Esophagus (tissue), 2 donors: ENCODE measurements at regions not wholly inside any gene's neighbourhood (a gene's known extent, or its start where the extent isn't known, plus 50 kb on each side); places are given as distances from the start of the nearest gene placed in this dataset.

ENCODE experiments used
- H3K27ac ChIP-seq, 2 donors: one replicate each; pipeline ENCODE4 v1.5.1; 2013; ENCODE audit warnings: low read depth in 2 of 2, mild to moderate bottlenecking in 2 of 2, inconsistent platforms in 1 of 2, low read length in 1 of 2, moderate library complexity in 1 of 2
- H3K27me3 ChIP-seq, 2 donors: one replicate each; pipeline ENCODE4 v1.6.1; 2013; ENCODE audit warnings: low read length in 2 of 2, control low read depth in 1 of 2, mild to moderate bottlenecking in 1 of 2; ENCODE audit not compliant: insufficient read depth in 2 of 2, control insufficient read depth in 1 of 2
- H3K36me3 ChIP-seq, 2 donors: one replicate each; pipeline ENCODE4 v1.6.1; 2013; ENCODE audit warnings: low read length in 1 of 2; ENCODE audit not compliant: control insufficient read depth in 2 of 2, insufficient read depth in 2 of 2
- H3K4me1 ChIP-seq, 2 donors: one replicate each; pipeline ENCODE4 v1.6.1; 2013; ENCODE audit warnings: low read length in 1 of 2; ENCODE audit not compliant: control insufficient read depth in 2 of 2, insufficient read depth in 2 of 2
- H3K4me3 ChIP-seq, 2 donors: one replicate each; pipeline ENCODE4 v1.5.1; 2013; ENCODE audit warnings: low read length in 2 of 2, mild to moderate bottlenecking in 2 of 2, low read depth in 1 of 2, moderate library complexity in 1 of 2
- H3K9me3 ChIP-seq, 2 donors: one replicate each; pipeline ENCODE4 v1.6.1; 2013; ENCODE audit warnings: mild to moderate bottlenecking in 2 of 2, low read depth in 1 of 2, low read length in 1 of 2, moderate library complexity in 1 of 2; ENCODE audit not compliant: control insufficient read depth in 2 of 2, insufficient read depth in 1 of 2
- WGBS, 2 donors: extraction: QIAGEN DNeasy Blood & Tissue Kit; methylation state at CpG; one replicate each; pipeline ENCODE4 v1.1.7; 2013; 5-methylcytosine and 5-hydroxymethylcytosine counted together
- donor health status: healthy with polysubstance abuse.
- donor health status: Bipolar disorder and iron deficiency.

GRCh38 chr2:52194342-52194741 lies 1162.4 kb upstream of the NRXN1 start:
- H3K9me3 ChIP-seq: no peaks in the 10 kb centered on the region
- 86 to 97% methylated on average over 2 of the region's 2 CpGs for WGBS, 2 donors
- no peaks in the 10 kb centered on the region for H3K4me1 ChIP-seq
- no peaks in the 10 kb centered on the region for H3K36me3 ChIP-seq
- no peak overlapping the region for H3K4me3 ChIP-seq
- no peak overlapping the region for H3K27ac ChIP-seq
- no peaks in the 10 kb centered on the region for H3K27me3 ChIP-seq

GRCh38 chr2:52193804-52194203 lies 1161.9 kb upstream of the NRXN1 start:
- H3K36me3 ChIP-seq: no peaks in the 10 kb centered on the region
- H3K27ac ChIP-seq: no peak overlapping the region
- H3K4me1 ChIP-seq: no peaks in the 10 kb centered on the region
- no peaks in the 10 kb centered on the region for H3K9me3 ChIP-seq
- no peak overlapping the region for H3K4me3 ChIP-seq
- WGBS, 2 donors: 54 to 56% methylated on average over 2 of the region's 2 CpGs
- no peaks in the 10 kb centered on the region for H3K27me3 ChIP-seq

DNA sequence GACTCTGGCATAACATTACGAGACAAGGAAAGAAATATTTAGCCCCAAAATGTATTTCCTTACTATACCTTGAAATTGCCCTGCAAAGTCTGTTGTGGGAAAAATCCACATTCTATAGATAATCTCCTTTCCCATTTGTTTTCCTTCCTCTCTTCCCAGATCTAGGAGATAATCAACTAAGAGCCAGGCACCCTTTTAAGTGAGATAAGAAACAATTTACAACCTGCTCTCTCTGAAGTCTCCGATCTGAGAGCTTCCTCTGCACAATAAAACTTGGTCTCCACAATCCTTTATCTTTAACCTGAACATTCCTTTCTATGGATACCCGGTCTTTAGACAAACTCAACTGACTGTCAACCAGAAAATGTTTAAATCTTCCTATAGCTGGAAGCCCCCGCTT lies 1160.7 kb upstream of the NRXN1 start:
- no peak overlapping the region for H3K4me3 ChIP-seq
- no peaks in the 10 kb centered on the region for H3K4me1 ChIP-seq
- WGBS, 2 donors: 35 to 46% methylated on average over 4 of the region's 4 CpGs
- no peaks in the 10 kb centered on the region for H3K36me3 ChIP-seq
- no peak overlapping the region for H3K27ac ChIP-seq
- no peaks in the 10 kb centered on the region for H3K27me3 ChIP-seq
- H3K9me3 ChIP-seq: no peaks in the 10 kb centered on the region

GRCh38 chr2:52181080-52181479 lies 1149.1 kb upstream of the NRXN1 start:
- H3K27me3 ChIP-seq: no peaks in the 10 kb centered on the region
- no peaks in the 10 kb centered on the region for H3K9me3 ChIP-seq
- H3K36me3 ChIP-seq: no peaks in the 10 kb centered on the region
- H3K4me3 ChIP-seq: no peak overlapping the region
- 71 to 78% methylated on average over 2 of the region's 2 CpGs for WGBS, 2 donors
- no peak overlapping the region for H3K27ac ChIP-seq
- no peaks in the 10 kb centered on the region for H3K4me1 ChIP-seq

- Histone ChIP-seq H3K27me3 (no peaks in the 10 kb centered on the region), H3K36me3 (no peaks in the 10 kb centered on the region), H3K9me3 (no peaks in the 10 kb centered on the region), H3K27ac (no peak overlapping the region), H3K4me3 (no peak overlapping the region), H3K4me1 (no peaks in the 10 kb centered on the region)
- WGBS, 2 donors: 89 to 91% methylated on average over 1 of the region's 1 CpG
Observed at GRCh38 chr2:52178845-52179244, 1146.9 kb upstream of the NRXN1 start.

DNA sequence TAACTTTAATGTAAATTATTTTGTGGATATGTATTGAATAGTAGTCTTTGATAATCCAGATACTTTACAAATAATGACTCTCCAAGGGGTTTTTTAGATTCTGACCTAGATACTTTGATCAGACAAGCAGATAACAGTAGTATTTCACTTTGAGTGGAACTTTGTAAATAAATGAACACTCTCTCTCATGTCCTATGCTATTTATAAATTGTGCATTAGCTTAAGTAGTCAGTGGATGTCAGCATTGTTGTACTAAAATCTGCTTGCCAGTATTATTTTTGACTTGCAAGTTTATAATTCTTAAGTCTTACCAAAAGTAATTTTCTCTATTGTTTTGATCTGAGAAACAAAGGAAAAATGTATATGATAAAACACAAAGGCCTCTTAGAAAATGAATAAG lies 1113.1 kb upstream of the NRXN1 start:
- no peaks in the 10 kb centered on the region for H3K27me3 ChIP-seq
- no peak overlapping the region for H3K27ac ChIP-seq
- no peaks in the 10 kb centered on the region for H3K9me3 ChIP-seq
- H3K4me1 ChIP-seq: no peaks in the 10 kb centered on the region
- no peak overlapping the region for H3K4me3 ChIP-seq
- H3K36me3 ChIP-seq: no peaks in the 10 kb centered on the region

GRCh38 chr2:52144590-52144989 lies 1112.7 kb upstream of the NRXN1 start:
- Histone ChIP-seq H3K4me1 (no peaks in the 10 kb centered on the region), H3K27me3 (no peaks in the 10 kb centered on the region), H3K9me3 (no peaks in the 10 kb centered on the region), H3K4me3 (no peak overlapping the region), H3K27ac (no peak overlapping the region), H3K36me3 (no peaks in the 10 kb centered on the region)
- WGBS, 2 donors: 61 to 63% methylated on average over 4 of the region's 4 CpGs

DNA sequence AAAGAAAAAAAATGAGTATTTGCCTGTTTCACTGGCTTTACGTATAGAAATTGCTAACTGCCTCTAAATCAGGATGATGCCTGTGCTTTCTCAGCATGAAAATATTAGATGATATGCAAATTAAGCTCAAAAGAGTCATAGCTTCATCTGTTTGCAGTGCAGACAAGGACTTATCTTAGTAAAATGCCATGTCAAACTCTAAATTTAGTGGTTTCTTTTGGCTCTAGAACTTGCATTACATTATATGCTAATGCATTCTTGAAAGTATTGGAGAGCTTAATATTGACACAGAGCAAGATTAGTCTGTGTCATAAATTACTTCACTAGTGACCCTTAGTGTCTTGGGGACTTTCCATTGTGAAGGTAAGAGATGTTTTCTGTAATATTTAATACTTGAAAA lies 1109.1 kb upstream of the NRXN1 start:
- H3K27ac ChIP-seq: no peak overlapping the region
- no peaks in the 10 kb centered on the region for H3K9me3 ChIP-seq
- H3K4me1 ChIP-seq: no peaks in the 10 kb centered on the region
- no peak overlapping the region for H3K4me3 ChIP-seq
- WGBS, 2 donors: 87 to 89% methylated on average over 1 of the region's 1 CpG
- H3K36me3 ChIP-seq: no peaks in the 10 kb centered on the region
- H3K27me3 ChIP-seq: no peaks in the 10 kb centered on the region

GRCh38 chr2:52139241-52139640 lies 1107.3 kb upstream of the NRXN1 start:
- Histone ChIP-seq H3K27ac (no peak overlapping the region), H3K27me3 (no peaks in the 10 kb centered on the region), H3K9me3 (no peaks in the 10 kb centered on the region), H3K4me3 (no peak overlapping the region), H3K36me3 (no peaks in the 10 kb centered on the region), H3K4me1 (no peaks in the 10 kb centered on the region)

GRCh38 chr2:52135235-52135634 lies 1103.3 kb upstream of the NRXN1 start:
- Histone ChIP-seq H3K4me3 (no peak overlapping the region), H3K9me3 (no peaks in the 10 kb centered on the region), H3K36me3 (no peaks in the 10 kb centered on the region), H3K27me3 (no peaks in the 10 kb centered on the region), H3K27ac (no peak overlapping the region), H3K4me1 (no peaks in the 10 kb centered on the region)
- 65 to 70% methylated on average over 2 of the region's 2 CpGs for WGBS, 2 donors
